Stimulated activated CD4-positive, alpha-beta T cell treated with anti-CD3 and anti-CD28 coated beads, Interleukin-12 subunit alpha, Interleukin-12 subunit beta, amount 100 ng/mL, for 24 hours (primary cell): ENCODE measurements at regions not wholly inside any gene's neighbourhood (a gene's known extent, or its start where the extent isn't known, plus 50 kb on each side); places are given as distances from the start of the nearest gene placed in this dataset.
"Not testable (repeated sequence)": the region's sequence is repeated elsewhere in the genome, so short reads cannot be mapped to it uniquely, and the experiment has no call there.

Experiments used
- DNase-seq, 2 experiments: peaks; one replicate each; pipeline ENCODE4 v3.0.0-alpha.2; 2020; ENCODE audit warnings: low read depth in 2 of 2

GRCh38 chr3:127046690-127047089, 63.8 kb downstream of the PLXNA1 start:
- not testable (repeated sequence) for DNase-seq

GRCh38 chr3:127049393-127049792, 66.5 kb downstream of the PLXNA1 start:
- no peak for DNase-seq

GRCh38 chr3:127050733-127051132, 67.8 kb downstream of the PLXNA1 start:
- no peak for DNase-seq

GRCh38 chr3:127052121-127052561, 69.2 kb downstream of the PLXNA1 start:
- DNase-seq, result no peak

GRCh38 chr3:127053026-127053425, 70.1 kb downstream of the PLXNA1 start:
- DNase-seq, result no peak

GRCh38 chr3:127053450-127053849, 70.5 kb downstream of the PLXNA1 start:
- DNase-seq, result no peak

GRCh38 chr3:127053979-127054378, 71.1 kb downstream of the PLXNA1 start:
- DNase-seq, result no peak

- no peak for DNase-seq
Observed at GRCh38 chr3:127056281-127056680, 73.4 kb downstream of the PLXNA1 start.

- DNase-seq, result no peak
Observed at GRCh38 chr3:127056976-127057375, 74.1 kb downstream of the PLXNA1 start.

- DNase-seq, result no peak
Observed at GRCh38 chr3:127059072-127059471, 76.2 kb downstream of the PLXNA1 start.

GRCh38 chr3:127061641-127062040, 78.7 kb downstream of the PLXNA1 start:
- no peak for DNase-seq

GRCh38 chr3:127062926-127063325, 80.0 kb downstream of the PLXNA1 start:
- no peak for DNase-seq

- DNase-seq, result no peak
Observed at GRCh38 chr3:127063916-127064315, 81.0 kb downstream of the PLXNA1 start.

GRCh38 chr3:127064391-127065137, 81.6 kb downstream of the PLXNA1 start:
- DNase-seq, result no peak

GRCh38 chr3:127065138-127065427, 82.2 kb downstream of the PLXNA1 start:
- DNase-seq, result no peak

GRCh38 chr3:127065561-127066290, 82.8 kb downstream of the PLXNA1 start:
- no peak for DNase-seq

- no peak for DNase-seq
Observed at GRCh38 chr3:127066635-127067034, 83.7 kb downstream of the PLXNA1 start.

- no peak for DNase-seq
Observed at GRCh38 chr3:127067116-127067910, 84.4 kb downstream of the PLXNA1 start.

- DNase-seq, result no peak
Observed at GRCh38 chr3:127068111-127068810, 85.3 kb downstream of the PLXNA1 start.

GRCh38 chr3:127068871-127069270, 86.0 kb downstream of the PLXNA1 start:
- no peak for DNase-seq

- no peak for DNase-seq
Observed at GRCh38 chr3:127069814-127070440, 87.0 kb downstream of the PLXNA1 start.

GRCh38 chr3:127070776-127071175, 87.9 kb downstream of the PLXNA1 start:
- no peak for DNase-seq
